NT2/D1 (cell line): ENCODE measurements at regions not wholly inside any gene's neighbourhood (a gene's known extent, or its start where the extent isn't known, plus 50 kb on each side); places are given as distances from the start of the nearest gene placed in this dataset.
"Not testable (repeated sequence)": the region's sequence is repeated elsewhere in the genome, so short reads cannot be mapped to it uniquely, and the experiment has no call there.

Experiments
- SUZ12 ChIP-seq: IDR thresholded peaks from 2 replicates; pipeline ENCODE4 v1.6.1; 2011; ENCODE audit not compliant: insufficient read length, insufficient read depth; ENCODE audit errors: extremely low read depth
- YY1 ChIP-seq: IDR thresholded peaks from 2 replicates; pipeline ENCODE4 v1.6.1; 2011; ENCODE audit not compliant: insufficient read length, insufficient read depth
- ZNF274 ChIP-seq: IDR thresholded peaks from 2 replicates; pipeline ENCODE4 v1.6.1; 2011; ENCODE audit warnings: mild to moderate bottlenecking, low read depth, low read length

DNA sequence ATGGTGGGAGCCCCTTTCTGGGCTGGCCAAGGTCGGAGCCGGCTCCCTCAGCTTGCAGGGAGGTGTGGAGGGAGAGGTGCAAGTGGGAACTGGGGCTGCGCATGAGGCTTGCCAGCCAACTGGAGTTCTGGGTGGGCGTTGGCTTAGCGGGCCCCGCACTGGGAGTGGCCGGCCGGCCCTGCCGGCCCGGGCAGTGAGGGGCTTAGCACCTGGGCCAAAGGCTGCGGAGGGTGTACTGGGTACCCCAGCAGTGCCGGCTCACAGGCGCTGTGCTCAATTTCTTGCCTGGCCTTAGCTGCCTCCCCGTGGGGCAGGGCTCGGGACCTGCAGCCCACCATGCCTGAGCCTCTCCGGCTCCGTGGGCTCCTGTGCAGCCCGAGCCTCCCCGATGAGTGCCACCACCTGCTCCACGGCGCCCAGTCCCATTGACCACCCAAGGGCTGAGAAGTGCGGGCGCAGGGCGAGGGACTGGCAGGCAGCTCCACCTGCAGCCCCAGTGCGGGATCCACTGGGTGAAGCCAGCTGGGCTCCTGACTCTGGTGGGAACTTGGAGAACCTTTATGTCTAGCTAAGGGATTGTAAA, 113.1 kb downstream of the PSAT1 start:
- TF ChIP-seq ZNF274, YY1, SUZ12: not testable (repeated sequence)
